SKM-1 (cell line): ENCODE measurements at regions not wholly inside any gene's neighbourhood (a gene's known extent, or its start where the extent isn't known, plus 50 kb on each side); places are given as distances from the start of the nearest gene placed in this dataset.

Experiments used
- DNase-seq: peaks from one replicate; lab custom pipeline; 2025; ENCODE audit not compliant: unreplicated experiment; lab: John Stamatoyannopoulos, UW

GRCh38 chr21:17903029-17903806 lies 84.1 kb upstream of the C21orf91 start:
- DNase-seq, result no peak

GRCh38 chr21:17901458-17902079 lies 82.4 kb upstream of the C21orf91 start:
- DNase-seq, result no peak

- DNase-seq, result no peak
These were observed 81.8 kb upstream of the C21orf91 start for GRCh38 chr21:17900990-17901385.

GRCh38 chr21:17900281-17900989 lies 81.3 kb upstream of the C21orf91 start:
- no peak for DNase-seq

GRCh38 chr21:17889171-17889570 lies 70.0 kb upstream of the C21orf91 start:
- no peak for DNase-seq

GRCh38 chr21:17869115-17869514 lies 50.0 kb upstream of the C21orf91 start:
- DNase-seq, result no peak
